ENCODE measurements at regions not wholly inside any gene's neighbourhood (a gene's known extent, or its start where the extent isn't known, plus 50 kb on each side); places are given as distances from the start of the nearest gene placed in this dataset.

DNA sequence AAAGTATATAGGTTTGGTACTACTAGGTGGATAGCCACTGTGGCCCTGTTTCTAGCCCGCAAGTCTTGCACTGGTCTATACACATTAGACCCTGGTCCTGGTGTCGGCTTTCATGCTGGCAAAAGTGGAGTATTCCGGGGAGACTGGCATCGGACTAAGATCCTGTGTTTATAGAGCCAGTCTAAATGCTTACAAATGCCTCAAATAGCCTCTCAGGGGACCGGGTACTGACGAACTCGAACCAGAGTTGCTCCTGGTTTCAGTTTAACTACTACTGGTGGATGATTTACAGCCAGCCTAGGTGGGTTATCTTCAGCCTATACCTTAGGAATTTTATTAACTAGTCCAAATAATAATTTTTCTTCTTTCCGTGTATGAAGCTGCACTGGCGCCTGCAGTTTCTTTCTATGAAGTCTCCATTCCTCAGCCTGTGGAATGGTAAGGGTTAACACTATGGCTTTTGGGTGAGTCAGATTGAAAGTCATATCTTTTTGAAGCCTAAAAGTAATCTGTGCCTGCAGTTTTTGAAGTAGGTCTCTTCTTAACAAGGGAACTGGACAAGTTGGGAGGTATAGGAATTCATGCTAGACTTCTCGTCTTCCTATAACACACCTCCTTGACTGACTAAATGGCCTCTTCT is 51.3 kb downstream of the OR10H4 start:
- TF ChIP-seq, protein P1, sequence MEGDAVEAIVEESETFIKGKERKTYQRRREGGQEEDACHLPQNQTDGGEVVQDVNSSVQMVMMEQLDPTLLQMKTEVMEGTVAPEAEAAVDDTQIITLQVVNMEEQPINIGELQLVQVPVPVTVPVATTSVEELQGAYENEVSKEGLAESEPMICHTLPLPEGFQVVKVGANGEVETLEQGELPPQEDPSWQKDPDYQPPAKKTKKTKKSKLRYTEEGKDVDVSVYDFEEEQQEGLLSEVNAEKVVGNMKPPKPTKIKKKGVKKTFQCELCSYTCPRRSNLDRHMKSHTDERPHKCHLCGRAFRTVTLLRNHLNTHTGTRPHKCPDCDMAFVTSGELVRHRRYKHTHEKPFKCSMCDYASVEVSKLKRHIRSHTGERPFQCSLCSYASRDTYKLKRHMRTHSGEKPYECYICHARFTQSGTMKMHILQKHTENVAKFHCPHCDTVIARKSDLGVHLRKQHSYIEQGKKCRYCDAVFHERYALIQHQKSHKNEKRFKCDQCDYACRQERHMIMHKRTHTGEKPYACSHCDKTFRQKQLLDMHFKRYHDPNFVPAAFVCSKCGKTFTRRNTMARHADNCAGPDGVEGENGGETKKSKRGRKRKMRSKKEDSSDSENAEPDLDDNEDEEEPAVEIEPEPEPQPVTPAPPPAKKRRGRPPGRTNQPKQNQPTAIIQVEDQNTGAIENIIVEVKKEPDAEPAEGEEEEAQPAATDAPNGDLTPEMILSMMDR (IDR thresholded peaks at IDR 0.05) = no peak
- TF ChIP-seq POLR2A (IDR thresholded peaks at IDR 0.05) = no peak

Data from Peyer's patch (tissue), 4 donors.